Trophoblast cell (in vitro differentiated cells and primary cell): ENCODE measurements at regions not wholly inside any gene's neighbourhood (a gene's known extent, or its start where the extent isn't known, plus 50 kb on each side); places are given as distances from the start of the nearest gene placed in this dataset.

Source experiments
- DNase-seq, 2 donors: peaks; one replicate each; pipeline ENCODE4 v3.0.0-alpha.2; 2016
- H2AFZ ChIP-seq: 2 replicates; pipeline ENCODE4 v1.6.1; 2013; ENCODE audit warnings: low read length, moderate library complexity, mild to moderate bottlenecking; ENCODE audit not compliant: insufficient read depth, poor library complexity
- H2AK5ac ChIP-seq: 2 replicates; pipeline ENCODE4 v1.6.1; 2013; ENCODE audit warnings: mild to moderate bottlenecking, low read length
- H2BK120ac ChIP-seq: 2 replicates; pipeline ENCODE4 v1.6.1; 2013; ENCODE audit warnings: low read length, mild to moderate bottlenecking, moderate library complexity; ENCODE audit not compliant: insufficient read depth, poor library complexity
- H2BK12ac ChIP-seq: 2 replicates; pipeline ENCODE4 v1.6.1; 2013; ENCODE audit warnings: mild to moderate bottlenecking, low read length, moderate library complexity
- H2BK5ac ChIP-seq: 2 replicates; pipeline ENCODE4 v1.6.1; 2013; ENCODE audit warnings: low read length, low read depth, moderate library complexity, mild to moderate bottlenecking; ENCODE audit not compliant: poor library complexity
- H3K14ac ChIP-seq: 2 replicates; pipeline ENCODE4 v1.6.1; 2013; ENCODE audit warnings: mild to moderate bottlenecking, low read length
- H3K18ac ChIP-seq: 2 replicates; pipeline ENCODE4 v1.6.1; 2013; ENCODE audit warnings: mild to moderate bottlenecking, low read length
- H3K23ac ChIP-seq: 2 replicates; pipeline ENCODE4 v1.6.1; 2013; ENCODE audit warnings: low read length
- H3K27ac ChIP-seq: 2 replicates; pipeline ENCODE4 v1.5.1; 2013; ENCODE audit warnings: low read depth, mild to moderate bottlenecking, inconsistent platforms, low read length, moderate library complexity
- H3K27me3 ChIP-seq: 2 replicates; pipeline ENCODE4 v1.6.1; 2013; ENCODE audit warnings: inconsistent platforms, mild to moderate bottlenecking, low read length, moderate library complexity; ENCODE audit not compliant: insufficient read depth
- H3K36me3 ChIP-seq, 2 experiments: 1 replicate in 1 of 2; 2 replicates in 1 of 2; pipeline ENCODE4 v1.6.1; 2013; ENCODE audit warnings: low read length in 2 of 2, mild to moderate bottlenecking in 2 of 2, moderate library complexity in 1 of 2; ENCODE audit not compliant: insufficient read depth in 2 of 2, control insufficient read depth in 1 of 2
- H3K4ac ChIP-seq: 2 replicates; pipeline ENCODE4 v1.6.1; 2013; ENCODE audit warnings: low read depth, mild to moderate bottlenecking, low read length, moderate library complexity
- H3K4me1 ChIP-seq, 2 experiments: 1 replicate in 1 of 2; 2 replicates in 1 of 2; pipeline ENCODE4 v1.6.1; 2013; ENCODE audit warnings: low read length in 2 of 2, mild to moderate bottlenecking in 2 of 2, moderate library complexity in 1 of 2; ENCODE audit not compliant: insufficient read depth in 2 of 2, control insufficient read depth in 1 of 2
- H3K4me2 ChIP-seq: 2 replicates; pipeline ENCODE4 v1.6.1; 2013; ENCODE audit warnings: inconsistent platforms, mild to moderate bottlenecking, low read length, moderate library complexity
- H3K4me3 ChIP-seq: 2 replicates; pipeline ENCODE4 v1.5.1; 2013; ENCODE audit warnings: mild to moderate bottlenecking, low read depth, low read length, inconsistent platforms
- H3K79me1 ChIP-seq: one replicate; pipeline ENCODE4 v1.6.1; 2013; ENCODE audit warnings: low read length
- H3K79me2 ChIP-seq: 2 replicates; pipeline ENCODE4 v1.6.1; 2013; ENCODE audit warnings: low read length, mild to moderate bottlenecking; ENCODE audit not compliant: control insufficient read depth, insufficient read depth, poor library complexity
- H3K9ac ChIP-seq: 2 replicates; pipeline ENCODE4 v1.6.1; 2013; ENCODE audit warnings: mild to moderate bottlenecking, low read length
- H3K9me3 ChIP-seq: 2 replicates; pipeline ENCODE4 v1.6.1; 2013; ENCODE audit warnings: low read depth, mild to moderate bottlenecking, control low read depth, inconsistent platforms, low read length; ENCODE audit not compliant: insufficient read depth
- H4K12ac ChIP-seq: 2 replicates; pipeline ENCODE4 v1.6.1; 2013; ENCODE audit warnings: low read depth, mild to moderate bottlenecking, low read length, moderate library complexity
- H4K8ac ChIP-seq: 2 replicates; pipeline ENCODE4 v1.6.1; 2013; ENCODE audit warnings: low read depth, mild to moderate bottlenecking, low read length, moderate library complexity
- H4K91ac ChIP-seq: one replicate; pipeline ENCODE4 v1.6.1; 2013; ENCODE audit warnings: low read depth, mild to moderate bottlenecking, low read length, moderate library complexity
- WGBS: extraction: QIAGEN DNeasy Blood & Tissue Kit; methylation state at CpG from one replicate; pipeline ENCODE4 v1.1.7; 2013; ENCODE audit warnings: missing lambda C conversion rate; ENCODE audit not compliant: insufficient read length, insufficient coverage; ENCODE audit errors: extremely low coverage; 5-methylcytosine and 5-hydroxymethylcytosine counted together

- no peak overlapping the region for H3K14ac ChIP-seq
- H2BK12ac ChIP-seq: no peak overlapping the region
- 100% methylated on average over 1 of the region's 4 CpGs for WGBS
- H3K79me2 ChIP-seq: no peaks in the 10 kb centered on the region
- no peak overlapping the region for H4K91ac ChIP-seq
- no peak overlapping the region for H3K18ac ChIP-seq
- no peak overlapping the region for H4K12ac ChIP-seq
- no peaks in the 10 kb centered on the region for H3K9me3 ChIP-seq
- no peak overlapping the region for H3K23ac ChIP-seq
- no peaks in the 10 kb centered on the region for H3K4me1 ChIP-seq
- H2BK120ac ChIP-seq: no peak overlapping the region
- no peak overlapping the region for H2BK5ac ChIP-seq
- H3K4me3 ChIP-seq: no peak overlapping the region
- no peak overlapping the region for H3K4ac ChIP-seq
- no peaks in the 10 kb centered on the region for H3K36me3 ChIP-seq
- H2AK5ac ChIP-seq: no peak overlapping the region
- H2AFZ ChIP-seq: no peak overlapping the region
- H4K8ac ChIP-seq: no peak overlapping the region
- no peak overlapping the region for H3K27ac ChIP-seq
- H3K27me3 ChIP-seq: no peaks in the 10 kb centered on the region
- H3K4me2 ChIP-seq: no peak overlapping the region
- DNase-seq: no peak
- H3K9ac ChIP-seq: no peak overlapping the region
- no peaks in the 10 kb centered on the region for H3K79me1 ChIP-seq
Observed at GRCh38 chr16:59370717-59371116, 636.6 kb upstream of the GOT2 start.

- Histone ChIP-seq H4K12ac (no peak overlapping the region), H3K23ac (no peak overlapping the region)
Observed at GRCh38 chr16:59369523-59369922, 635.4 kb upstream of the GOT2 start.

GRCh38 chr16:59368586-59368985 is 634.5 kb upstream of the GOT2 start:
- H3K79me1 ChIP-seq: no peaks in the 10 kb centered on the region
- H3K27me3 ChIP-seq: no peaks in the 10 kb centered on the region
- no peaks in the 10 kb centered on the region for H3K79me2 ChIP-seq
- no peak overlapping the region for H4K8ac ChIP-seq
- no peaks in the 10 kb centered on the region for H3K4me1 ChIP-seq
- no peak overlapping the region for H2BK120ac ChIP-seq
- no peak overlapping the region for H3K23ac ChIP-seq
- H3K4ac ChIP-seq: no peak overlapping the region
- H3K27ac ChIP-seq: no peak overlapping the region
- H4K91ac ChIP-seq: no peak overlapping the region
- no peak overlapping the region for H2BK12ac ChIP-seq
- no peak for DNase-seq
- WGBS: no CpG with 5 or more reads among the region's 6 CpGs
- H3K14ac ChIP-seq: no peak overlapping the region
- H2AK5ac ChIP-seq: no peak overlapping the region
- H2AFZ ChIP-seq: no peak overlapping the region
- H3K4me3 ChIP-seq: no peak overlapping the region
- no peak overlapping the region for H4K12ac ChIP-seq
- no peak overlapping the region for H3K18ac ChIP-seq
- no peak overlapping the region for H2BK5ac ChIP-seq
- no peaks in the 10 kb centered on the region for H3K36me3 ChIP-seq
- H3K4me2 ChIP-seq: no peak overlapping the region
- H3K9ac ChIP-seq: no peak overlapping the region
- no peaks in the 10 kb centered on the region for H3K9me3 ChIP-seq

More at GRCh38 chr16:59369523-59369922, 635.4 kb upstream of the GOT2 start:
- Histone ChIP-seq H3K4ac (no peak overlapping the region), H3K79me1 (no peaks in the 10 kb centered on the region), H3K9me3 (no peaks in the 10 kb centered on the region), H3K9ac (no peak overlapping the region), H3K27ac (no peak overlapping the region), H4K8ac (no peak overlapping the region), H2AK5ac (no peak overlapping the region), H3K4me2 (no peak overlapping the region), H2BK5ac (no peak overlapping the region), H3K36me3 (no peaks in the 10 kb centered on the region), H2AFZ (no peak overlapping the region), H3K4me1 (no peaks in the 10 kb centered on the region), H2BK12ac (no peak overlapping the region), H4K91ac (no peak overlapping the region), H3K27me3 (no peaks in the 10 kb centered on the region), H3K79me2 (no peaks in the 10 kb centered on the region), H3K14ac (no peak overlapping the region), H3K18ac (no peak overlapping the region), H2BK120ac (no peak overlapping the region), H3K4me3 (no peak overlapping the region)
- no peak for DNase-seq
- no CpG with 5 or more reads among the region's 5 CpGs for WGBS

GRCh38 chr16:59356709-59357108 is 622.6 kb upstream of the GOT2 start:
- Histone ChIP-seq H3K14ac (no peak overlapping the region), H3K4me2 (no peak overlapping the region), H3K9me3 (no peaks in the 10 kb centered on the region), H3K23ac (no peak overlapping the region), H3K27ac (no peak overlapping the region), H2AFZ (no peak overlapping the region), H2BK12ac (no peak overlapping the region), H3K4me3 (no peak overlapping the region), H4K12ac (no peak overlapping the region), H3K4ac (no peak overlapping the region), H3K36me3 (no peaks in the 10 kb centered on the region), H3K79me1 (no peaks in the 10 kb centered on the region), H3K9ac (no peak overlapping the region), H2AK5ac (no peak overlapping the region), H3K79me2 (no peaks in the 10 kb centered on the region), H4K8ac (no peak overlapping the region), H3K18ac (no peak overlapping the region), H2BK120ac (no peak overlapping the region), H3K27me3 (no peaks in the 10 kb centered on the region), H3K4me1 (peaks cover 0 to 1% of the 10 kb centered on the region in 2 experiments), H4K91ac (no peak overlapping the region), H2BK5ac (no peak overlapping the region)
- DNase-seq: no peak
- WGBS: no CpG with 5 or more reads among the region's 1 CpG
